PC-3 (cell line): ENCODE measurements at regions not wholly inside any gene's neighbourhood (a gene's known extent, or its start where the extent isn't known, plus 50 kb on each side); places are given as distances from the start of the nearest gene placed in this dataset.

Experiments used
- ATAC-seq: fragments of 200-7000 bp; cut with Tn5 transposase; 2 replicates; pipeline ENCODE4 v1.9.1; 2020; ENCODE audit warnings: mild to moderate bottlenecking, moderate library complexity
- BruUV-seq: library from RNA; stranded (reverse); fragments of 400-500 nt; replicated peaks from 2 replicates; lab custom pipeline; 2021; lab: Mats Ljungman, UMichigan
- CTCF ChIA-PET: fragments of 300-600 bp; sonication (Branson Sonifier 250); formaldehyde crosslinking; loops from one replicate; lab custom pipeline; 2022; ENCODE audit warnings: antibody characterized with exemption; lab: Charles Lee
- POLR2A ChIA-PET: fragments of 300-600 bp; sonication (Branson Sonifier 250); formaldehyde crosslinking; loops from one replicate; lab custom pipeline; 2022; ENCODE audit warnings: antibody characterized with exemption; ENCODE audit not compliant: unreplicated experiment; lab: Charles Lee
- DNase-seq: peaks from one replicate; pipeline ENCODE4 v3.0.0-alpha.2; 2015
- H2AFZ ChIP-seq: fragments of 300-600 bp; sonication (generic); 2 replicates; pipeline ENCODE4 v1.6.0; 2016; ENCODE audit warnings: antibody characterized with exemption, low read length
- H3F3A ChIP-seq: fragments of 300-600 bp; sonication (generic); one replicate; pipeline ENCODE4 v1.6.0; 2017; ENCODE audit warnings: antibody characterized with exemption, low read length, control low read depth, mild to moderate bottlenecking; ENCODE audit not compliant: unreplicated experiment
- H3K27ac ChIP-seq: fragments of 300-600 bp; sonication (generic); 2 replicates; pipeline ENCODE4 v1.5.1; 2016; ENCODE audit warnings: mild to moderate bottlenecking, low read length
- H3K27me3 ChIP-seq: fragments of 300-600 bp; sonication (generic); 2 replicates; pipeline ENCODE4 v1.6.1; 2016; ENCODE audit warnings: low read length, mixed read lengths
- H3K36me3 ChIP-seq: fragments of 300-600 bp; sonication (generic); 2 replicates; pipeline ENCODE4 v1.6.1; 2016; ENCODE audit warnings: low read depth, mixed run types, low read length, mixed read lengths
- H3K4me1 ChIP-seq: fragments of 300-600 bp; sonication (generic); 2 replicates; pipeline ENCODE4 v1.5.1; 2016; ENCODE audit warnings: low read length; ENCODE audit not compliant: insufficient read depth
- H3K4me2 ChIP-seq: fragments of 300-600 bp; sonication (generic); 2 replicates; pipeline ENCODE4 v1.6.0; 2016; ENCODE audit warnings: low read length
- H3K4me3 ChIP-seq: fragments of 300-600 bp; sonication (generic); 2 replicates; pipeline ENCODE4 v1.5.1; 2016; ENCODE audit warnings: mild to moderate bottlenecking, low read length, mixed read lengths
- H3K79me2 ChIP-seq: fragments of 300-600 bp; sonication (generic); 2 replicates; pipeline ENCODE4 v1.6.1; 2017; ENCODE audit warnings: low read length, mixed read lengths
- H3K9ac ChIP-seq: fragments of 300-600 bp; sonication (generic); 2 replicates; pipeline ENCODE4 v1.6.0; 2016; ENCODE audit warnings: mild to moderate bottlenecking, low read length
- H3K9me2 ChIP-seq: fragments of 300-600 bp; sonication (generic); replicated peaks from 2 replicates; pipeline ENCODE4 v1.6.1; 2016; ENCODE audit warnings: mixed run types, low read length, mixed read lengths
- H3K9me3 ChIP-seq: fragments of 300-600 bp; sonication (generic); 2 replicates; pipeline ENCODE4 v1.6.1; 2016; ENCODE audit warnings: low read length, mixed read lengths
- H4K20me1 ChIP-seq: fragments of 300-600 bp; sonication (generic); 2 replicates; pipeline ENCODE4 v1.6.1; 2016; ENCODE audit warnings: low read length, mixed read lengths
- CTCF ChIP-seq: fragments of 300-600 bp; sonication (generic); conservative IDR thresholded peaks from 2 replicates; pipeline ENCODE4 v1.5.1; 2017; ENCODE audit warnings: antibody characterized with exemption, low read depth, mild to moderate bottlenecking, low read length
- EZH2 ChIP-seq: fragments of 300-600 bp; sonication (generic); IDR thresholded peaks from one replicate; pipeline ENCODE4 v1.6.1; 2017; ENCODE audit warnings: antibody characterized with exemption, mild to moderate bottlenecking, low read length; ENCODE audit not compliant: unreplicated experiment
- EZH2phosphoT487 ChIP-seq: fragments of 300-600 bp; sonication (generic); IDR thresholded peaks from 2 replicates; pipeline ENCODE4 v1.6.1; 2018; ENCODE audit warnings: mild to moderate bottlenecking, antibody characterized with exemption, low read length, borderline replicate concordance
- intact Hi-C: fragments of 100-400 bp; cut with micrococcal nuclease; formaldehyde crosslinking; loops from 2 replicates; pipeline ENCODE4 v1.9.0; 2023

DNA sequence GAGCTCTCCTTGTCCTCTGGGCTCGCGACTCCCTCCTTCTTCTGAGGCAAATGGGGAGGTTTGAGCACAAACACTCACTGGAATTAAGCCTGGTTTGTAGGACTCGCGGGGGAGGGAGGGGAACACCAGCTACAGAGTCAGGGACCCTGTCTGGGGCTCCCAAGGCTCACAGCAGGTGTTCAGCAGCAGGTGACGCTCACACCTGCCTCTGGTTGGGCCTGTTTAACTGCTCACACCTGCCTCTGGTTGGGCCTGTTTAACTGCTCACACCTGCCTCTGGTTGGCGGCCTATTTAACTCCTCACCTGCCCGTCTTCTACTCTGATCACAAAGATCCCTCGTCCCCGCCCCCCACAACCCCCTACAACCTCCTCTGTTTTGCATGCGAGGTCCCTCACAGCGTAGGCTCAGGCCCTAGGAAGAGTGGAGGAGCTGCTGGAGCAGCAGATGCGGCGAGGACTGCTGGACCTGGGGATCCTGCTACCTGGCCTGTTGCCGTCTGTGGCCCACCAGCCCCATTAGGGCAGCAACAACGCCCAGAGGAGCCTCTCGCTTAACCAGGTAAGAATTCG lies 181.9 kb downstream of the ERMARD start:
- Histone ChIP-seq H3F3A (no peaks in the 10 kb centered on the region), H4K20me1 (no peaks in the 10 kb centered on the region), H2AFZ (no peak overlapping the region), H3K79me2 (no peaks in the 10 kb centered on the region), H3K4me3 (no peak overlapping the region), H3K9me2 (no peaks in the 10 kb centered on the region), H3K9ac (no peak overlapping the region), H3K4me2 (no peak overlapping the region), H3K27me3 (no peaks in the 10 kb centered on the region), H3K36me3 (no peaks in the 10 kb centered on the region), H3K27ac (no peak overlapping the region), H3K9me3 (no peaks in the 10 kb centered on the region), H3K4me1 (peaks cover 15% of the 10 kb centered on the region)
- ChIA-PET CTCF (no interaction called here), POLR2A (no interaction called here)
- no peak for TF ChIP-seq EZH2phosphoT487
- no peak for TF ChIP-seq CTCF
- TF ChIP-seq EZH2: no peak
- ATAC-seq (no peak), DNase-seq (no peak)
- intact Hi-C loops: no loop called here
- no TSS peak for BruUV-seq

GRCh38 chr6:169932491-169932890 lies 181.1 kb downstream of the ERMARD start:
- Histone ChIP-seq H3K9me3 (no peaks in the 10 kb centered on the region), H3K27ac (no peak overlapping the region), H3K4me1 (peaks cover 15% of the 10 kb centered on the region), H3K4me3 (no peak overlapping the region), H3K27me3 (no peaks in the 10 kb centered on the region), H3K4me2 (no peak overlapping the region), H3F3A (no peaks in the 10 kb centered on the region), H3K9ac (no peak overlapping the region), H2AFZ (no peak overlapping the region), H3K36me3 (no peaks in the 10 kb centered on the region), H3K79me2 (no peaks in the 10 kb centered on the region), H3K9me2 (no peaks in the 10 kb centered on the region), H4K20me1 (no peaks in the 10 kb centered on the region)
- CTCF ChIA-PET: no interaction called here
- ATAC-seq: no peak
- BruUV-seq: no TSS peak
- intact Hi-C loops: no loop called here
- POLR2A ChIA-PET: no interaction called here
- TF ChIP-seq CTCF (no peak), EZH2 (no peak), EZH2phosphoT487 (no peak)
- DNase-seq: no peak

DNA sequence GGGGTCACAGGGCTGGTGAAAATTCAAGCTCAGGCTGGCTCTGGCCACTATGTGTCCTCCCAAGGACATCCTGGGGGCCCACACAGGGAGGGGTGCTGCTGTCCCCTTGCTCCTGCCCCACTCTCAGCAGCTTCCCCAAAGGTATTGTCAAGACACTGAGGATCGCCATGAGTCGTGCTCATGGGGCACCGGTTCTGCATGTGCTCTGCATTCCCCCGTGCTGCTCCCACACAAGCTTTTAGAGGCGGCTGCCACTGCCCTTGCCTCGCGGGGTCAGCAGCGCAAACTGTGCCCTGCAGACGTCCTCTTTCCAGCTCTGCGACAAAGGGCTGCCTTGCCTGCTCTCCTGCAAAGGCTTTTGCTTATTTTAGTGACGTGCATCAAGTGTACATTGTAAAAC lies 179.8 kb downstream of the ERMARD start:
- no peaks in the 10 kb centered on the region for H4K20me1 ChIP-seq
- H3K27ac ChIP-seq: no peak overlapping the region
- H3K4me2 ChIP-seq: no peak overlapping the region
- POLR2A ChIA-PET: no interaction called here
- TF ChIP-seq EZH2 (no peak), EZH2phosphoT487 (no peak), CTCF (no peak)
- H3K36me3 ChIP-seq: no peaks in the 10 kb centered on the region
- no peaks in the 10 kb centered on the region for H3K27me3 ChIP-seq
- H3K9ac ChIP-seq: no peak overlapping the region
- ATAC-seq: no peak
- no peaks in the 10 kb centered on the region for H3F3A ChIP-seq
- H3K9me2 ChIP-seq: no peaks in the 10 kb centered on the region
- CTCF ChIA-PET: no interaction called here
- no peak for DNase-seq
- no TSS peak for BruUV-seq
- H3K4me1 ChIP-seq: peaks cover 15% of the 10 kb centered on the region
- no peak overlapping the region for H3K4me3 ChIP-seq
- no peaks in the 10 kb centered on the region for H3K79me2 ChIP-seq
- no peaks in the 10 kb centered on the region for H3K9me3 ChIP-seq
- intact Hi-C loops: no loop called here
- H2AFZ ChIP-seq: no peak overlapping the region
